HCT116 (cell line): ENCODE measurements at regions not wholly inside any gene's neighbourhood (a gene's known extent, or its start where the extent isn't known, plus 50 kb on each side); places are given as distances from the start of the nearest gene placed in this dataset.

ENCODE experiments used
- CEBPB ChIP-seq: IDR thresholded peaks from 2 replicates; pipeline ENCODE4 v1.6.1; 2012; ENCODE audit warnings: low read depth
- CTCF ChIP-seq, 3 experiments: fragments of 200-600 bp in 1 of 3; sonication (generic) in 1 of 3; IDR thresholded peaks in 2 of 3; conservative IDR thresholded peaks in 1 of 3; 2 replicates each; pipeline ENCODE4 v1.5.1; 2012 to 2017; ENCODE audit warnings: low read depth in 2 of 3, low read length in 2 of 3, antibody characterized with exemption in 1 of 3, borderline replicate concordance in 1 of 3, control low read depth in 1 of 3, mild to moderate bottlenecking in 1 of 3, mixed read lengths in 1 of 3, mixed run types in 1 of 3, moderate library complexity in 1 of 3; ENCODE audit not compliant: insufficient read depth in 1 of 3
- EZH2 ChIP-seq: fragments of 200-600 bp; sonication (generic); IDR thresholded peaks from 2 replicates; pipeline ENCODE4 v1.6.1; 2017; ENCODE audit warnings: antibody characterized with exemption, mixed run types
- MAX ChIP-seq: IDR thresholded peaks from 2 replicates; pipeline ENCODE4 v1.6.1; 2012
- SIN3A ChIP-seq: IDR thresholded peaks from 2 replicates; pipeline ENCODE4 v1.6.1; 2012; ENCODE audit warnings: low read depth
- SP1 ChIP-seq: IDR thresholded peaks from 2 replicates; pipeline ENCODE4 v1.6.1; 2012; ENCODE audit warnings: low read depth

- TF ChIP-seq CTCF (IDR thresholded peaks at IDR 0.05 in 2 of 3, conservative IDR thresholded peaks at IDR 0.05 in 1 of 3; ENCODE audit: borderline replicate concordance in 1 of 3, insufficient read depth in 1 of 3, low read depth in 2 of 3, low read length in 2 of 3) (no peak), SIN3A (no peak), SP1 (no peak), CEBPB (no peak), MAX (no peak), EZH2 (no peak)
Measured at GRCh38 chr4:163852246-163852645, 357.8 kb downstream of the TMA16 start.
